ENCODE measurements at regions not wholly inside any gene's neighbourhood (a gene's known extent, or its start where the extent isn't known, plus 50 kb on each side); places are given as distances from the start of the nearest gene placed in this dataset.

GRCh38 chr5:97591781-97592180, 408.7 kb upstream of the RIOK2 start:
- H3K36me3 ChIP-seq (ENCODE audit: insufficient read depth, low read length), result no peaks in the 10 kb centered on the region

GRCh38 chr5:97600486-97600885, 417.4 kb upstream of the RIOK2 start:
- H2AFZ ChIP-seq (ENCODE audit: low read length), result no peak overlapping the region
- H3K9me3 ChIP-seq (ENCODE audit: low read length), result no peaks in the 10 kb centered on the region
- no peaks in the 10 kb centered on the region for H3K36me3 ChIP-seq (ENCODE audit: insufficient read depth, low read length)
- no peaks in the 10 kb centered on the region for H4K20me1 ChIP-seq (ENCODE audit: insufficient read depth, low read length)
- no peak overlapping the region for H3K4me3 ChIP-seq (ENCODE audit: low read depth, low read length, poor library complexity, severe bottlenecking)
- no peaks in the 10 kb centered on the region for H3K4me1 ChIP-seq (ENCODE audit: insufficient read depth, low read length, severe bottlenecking)
- H3K79me2 ChIP-seq (ENCODE audit: insufficient read depth, low read length), result no peaks in the 10 kb centered on the region
- no peaks in the 10 kb centered on the region for H3F3A ChIP-seq (ENCODE audit: insufficient read depth, low read length)
- no peak overlapping the region for H3K9ac ChIP-seq (ENCODE audit: low read length)
- no peak overlapping the region for H3K4me2 ChIP-seq (ENCODE audit: low read length)
- TF ChIP-seq CTCF (IDR thresholded peaks at IDR 0.05; ENCODE audit: low read length), result no peak
- no peak for TF ChIP-seq EZH2 (IDR thresholded peaks at IDR 0.05; ENCODE audit: borderline replicate concordance, low read length)
- no peaks in the 10 kb centered on the region for H3K9me2 ChIP-seq (ENCODE audit: low read depth, low read length)
- no peak overlapping the region for H3K27ac ChIP-seq (ENCODE audit: low read depth, low read length, poor library complexity, severe bottlenecking)
- no peaks in the 10 kb centered on the region for H3K27me3 ChIP-seq (ENCODE audit: insufficient read depth, low read length)

More at GRCh38 chr5:97591781-97592180, 408.7 kb upstream of the RIOK2 start:
- Histone ChIP-seq H3F3A (ENCODE audit: insufficient read depth, low read length) (no peaks in the 10 kb centered on the region), H3K9me3 (ENCODE audit: low read length) (no peaks in the 10 kb centered on the region), H3K4me2 (ENCODE audit: low read length) (no peak overlapping the region), H3K79me2 (ENCODE audit: insufficient read depth, low read length) (no peaks in the 10 kb centered on the region), H3K9me2 (ENCODE audit: low read depth, low read length) (no peaks in the 10 kb centered on the region), H3K27ac (ENCODE audit: low read depth, low read length, poor library complexity, severe bottlenecking) (no peak overlapping the region), H3K27me3 (ENCODE audit: insufficient read depth, low read length) (no peaks in the 10 kb centered on the region), H3K9ac (ENCODE audit: low read length) (no peak overlapping the region), H4K20me1 (ENCODE audit: insufficient read depth, low read length) (no peaks in the 10 kb centered on the region), H3K4me3 (ENCODE audit: low read depth, low read length, poor library complexity, severe bottlenecking) (no peak overlapping the region), H2AFZ (ENCODE audit: low read length) (no peak overlapping the region), H3K4me1 (ENCODE audit: insufficient read depth, low read length, severe bottlenecking) (no peaks in the 10 kb centered on the region)
- TF ChIP-seq CTCF (IDR thresholded peaks at IDR 0.05; ENCODE audit: low read length), result no peak

GRCh38 chr5:97601651-97602050, 418.6 kb upstream of the RIOK2 start:
- H3K4me1 ChIP-seq (ENCODE audit: insufficient read depth, low read length, severe bottlenecking), result no peaks in the 10 kb centered on the region
- no peaks in the 10 kb centered on the region for H3F3A ChIP-seq (ENCODE audit: insufficient read depth, low read length)
- TF ChIP-seq CTCF (IDR thresholded peaks at IDR 0.05; ENCODE audit: low read length) (no peak), EZH2 (IDR thresholded peaks at IDR 0.05; ENCODE audit: borderline replicate concordance, low read length) (no peak)
- no peaks in the 10 kb centered on the region for H4K20me1 ChIP-seq (ENCODE audit: insufficient read depth, low read length)
- H2AFZ ChIP-seq (ENCODE audit: low read length), result no peak overlapping the region
- no peaks in the 10 kb centered on the region for H3K9me2 ChIP-seq (ENCODE audit: low read depth, low read length)
- H3K9me3 ChIP-seq (ENCODE audit: low read length), result no peaks in the 10 kb centered on the region
- H3K79me2 ChIP-seq (ENCODE audit: insufficient read depth, low read length), result no peaks in the 10 kb centered on the region
- H3K27ac ChIP-seq (ENCODE audit: low read depth, low read length, poor library complexity, severe bottlenecking), result no peak overlapping the region
- H3K4me3 ChIP-seq (ENCODE audit: low read depth, low read length, poor library complexity, severe bottlenecking), result no peak overlapping the region
- H3K27me3 ChIP-seq (ENCODE audit: insufficient read depth, low read length), result no peaks in the 10 kb centered on the region
- no peaks in the 10 kb centered on the region for H3K36me3 ChIP-seq (ENCODE audit: insufficient read depth, low read length)
- H3K4me2 ChIP-seq (ENCODE audit: low read length), result no peak overlapping the region
- H3K9ac ChIP-seq (ENCODE audit: low read length), result no peak overlapping the region

Measured in OCI-LY1 (cell line).